Chondrocyte (in vitro differentiated cells): ENCODE measurements at regions not wholly inside any gene's neighbourhood (a gene's known extent, or its start where the extent isn't known, plus 50 kb on each side); places are given as distances from the start of the nearest gene placed in this dataset.
A peak's percentile ranks its signal among the peaks of the same experiment; 100 is the strongest.

Experiments used
- DNase-seq: peaks from one replicate; pipeline ENCODE4 v3.0.0; 2021; ENCODE audit warnings: mixed read lengths, low spot score
- H3K27ac Mint-ChIP-seq: one replicate; pipeline ENCODE4 v1.8.0; 2021; ENCODE audit warnings: mild to moderate bottlenecking, moderate library complexity, mixed read lengths; ENCODE audit not compliant: unreplicated experiment
- H3K27me3 Mint-ChIP-seq: 2 replicates; pipeline ENCODE4 v1.8.0; 2021; ENCODE audit warnings: low read depth, mixed read lengths
- H3K36me3 Mint-ChIP-seq: 2 replicates; pipeline ENCODE4 v1.8.0; 2021; ENCODE audit warnings: low read depth, mixed read lengths
- H3K4me1 Mint-ChIP-seq: 2 replicates; pipeline ENCODE4 v1.8.0; 2021; ENCODE audit warnings: low read depth, mild to moderate bottlenecking, mixed read lengths
- H3K4me3 Mint-ChIP-seq: one replicate; pipeline ENCODE4 v1.8.0; 2021; ENCODE audit warnings: mild to moderate bottlenecking, moderate library complexity, mixed read lengths; ENCODE audit not compliant: unreplicated experiment
- H3K9me3 Mint-ChIP-seq: 2 replicates; pipeline ENCODE4 v1.8.0; 2021; ENCODE audit warnings: low read depth, mixed read lengths
- TF ChIP-seq, protein P1 (sequence below): fragments of 200-600 bp; sonication (generic); IDR thresholded peaks from 2 replicates; pipeline ENCODE4 v1.5.0; 2021; ENCODE audit warnings: antibody characterized with exemption, mild to moderate bottlenecking, moderate library complexity

GRCh38 chr9:118594428-118594827, 774.8 kb downstream of the BRINP1 start:
- Mint-ChIP-seq H3K27ac (no peak overlapping the region), H3K36me3 (no peaks in the 10 kb centered on the region), H3K4me1 (peaks cover 17% of the 10 kb centered on the region), H3K27me3 (peaks cover 5% of the 10 kb centered on the region), H3K9me3 (no peaks in the 10 kb centered on the region), H3K4me3 (no peak overlapping the region)
- TF ChIP-seq, protein P1, sequence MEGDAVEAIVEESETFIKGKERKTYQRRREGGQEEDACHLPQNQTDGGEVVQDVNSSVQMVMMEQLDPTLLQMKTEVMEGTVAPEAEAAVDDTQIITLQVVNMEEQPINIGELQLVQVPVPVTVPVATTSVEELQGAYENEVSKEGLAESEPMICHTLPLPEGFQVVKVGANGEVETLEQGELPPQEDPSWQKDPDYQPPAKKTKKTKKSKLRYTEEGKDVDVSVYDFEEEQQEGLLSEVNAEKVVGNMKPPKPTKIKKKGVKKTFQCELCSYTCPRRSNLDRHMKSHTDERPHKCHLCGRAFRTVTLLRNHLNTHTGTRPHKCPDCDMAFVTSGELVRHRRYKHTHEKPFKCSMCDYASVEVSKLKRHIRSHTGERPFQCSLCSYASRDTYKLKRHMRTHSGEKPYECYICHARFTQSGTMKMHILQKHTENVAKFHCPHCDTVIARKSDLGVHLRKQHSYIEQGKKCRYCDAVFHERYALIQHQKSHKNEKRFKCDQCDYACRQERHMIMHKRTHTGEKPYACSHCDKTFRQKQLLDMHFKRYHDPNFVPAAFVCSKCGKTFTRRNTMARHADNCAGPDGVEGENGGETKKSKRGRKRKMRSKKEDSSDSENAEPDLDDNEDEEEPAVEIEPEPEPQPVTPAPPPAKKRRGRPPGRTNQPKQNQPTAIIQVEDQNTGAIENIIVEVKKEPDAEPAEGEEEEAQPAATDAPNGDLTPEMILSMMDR: no peak
- no peak for DNase-seq

DNA sequence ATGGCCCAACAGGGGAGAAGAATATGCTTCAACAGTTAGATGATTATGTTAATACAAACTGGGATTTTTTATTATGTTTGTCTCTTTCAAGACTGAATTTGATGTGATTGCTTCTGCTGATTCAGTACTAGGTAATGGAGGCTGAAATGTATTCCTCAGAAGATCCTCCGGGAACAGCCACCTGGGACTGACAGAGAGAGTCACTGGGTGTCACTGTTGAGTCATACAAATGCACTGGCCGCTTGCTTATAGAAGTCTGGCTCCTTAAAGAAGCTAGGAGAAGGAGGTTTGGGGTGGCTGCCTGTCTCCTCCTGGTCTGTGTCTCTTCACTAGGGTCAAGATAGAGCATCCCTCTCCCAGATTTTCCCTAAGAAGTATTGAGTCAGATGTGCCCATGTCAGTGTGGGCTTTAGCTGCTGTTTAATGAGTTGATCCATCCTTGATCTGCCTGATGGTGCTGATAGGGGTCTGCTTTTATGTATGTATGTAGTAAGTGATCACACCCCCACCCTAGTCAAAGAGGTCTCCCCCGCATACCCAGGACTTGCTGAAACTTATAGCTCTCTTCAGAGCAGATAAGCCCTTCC, 773.4 kb downstream of the BRINP1 start:
- Mint-ChIP-seq H3K9me3 (no peaks in the 10 kb centered on the region), H3K36me3 (no peaks in the 10 kb centered on the region), H3K27me3 (peaks cover 5% of the 10 kb centered on the region), H3K4me3 (no peak overlapping the region), H3K4me1 (peaks cover 17% of the 10 kb centered on the region), H3K27ac (no peak overlapping the region)
- DNase-seq: no peak
- TF ChIP-seq, protein P1: peak; percentile 81

GRCh38 chr9:118596374-118597015, 772.7 kb downstream of the BRINP1 start:
- Mint-ChIP-seq H3K27ac (no peak overlapping the region), H3K4me3 (no peak overlapping the region), H3K36me3 (no peaks in the 10 kb centered on the region), H3K9me3 (no peaks in the 10 kb centered on the region), H3K27me3 (peaks cover 5% of the 10 kb centered on the region), H3K4me1 (peaks cover 17% of the 10 kb centered on the region)
- no peak for DNase-seq
- TF ChIP-seq, protein P1: no peak

DNA sequence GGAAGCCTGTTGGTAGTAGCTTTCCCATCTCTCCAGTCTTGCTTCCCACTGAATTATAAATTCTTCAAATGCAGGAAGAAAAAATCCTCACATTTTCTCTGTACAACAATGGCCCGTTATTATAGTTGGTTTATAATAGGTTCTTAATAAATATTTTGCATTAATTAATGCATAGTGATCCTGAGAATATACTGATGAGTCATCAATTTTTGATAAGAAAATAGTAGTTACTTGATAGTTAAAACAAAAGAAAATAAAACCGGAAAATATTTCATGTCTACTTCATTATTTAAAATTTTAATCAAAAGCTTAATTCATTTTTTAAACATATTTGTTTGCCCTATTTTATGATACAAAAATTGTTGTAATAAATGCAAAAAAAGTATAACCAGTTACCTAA, 762.6 kb downstream of the BRINP1 start:
- peaks cover 2% of the 10 kb centered on the region for H3K9me3 Mint-ChIP-seq
- no peaks in the 10 kb centered on the region for H3K36me3 Mint-ChIP-seq
- DNase-seq: no peak
- no peak overlapping the region for H3K4me3 Mint-ChIP-seq
- TF ChIP-seq, protein P1: no peak
- H3K27me3 Mint-ChIP-seq: peaks cover 19% of the 10 kb centered on the region
- H3K4me1 Mint-ChIP-seq: peaks cover 5% of the 10 kb centered on the region
- no peak overlapping the region for H3K27ac Mint-ChIP-seq

DNA sequence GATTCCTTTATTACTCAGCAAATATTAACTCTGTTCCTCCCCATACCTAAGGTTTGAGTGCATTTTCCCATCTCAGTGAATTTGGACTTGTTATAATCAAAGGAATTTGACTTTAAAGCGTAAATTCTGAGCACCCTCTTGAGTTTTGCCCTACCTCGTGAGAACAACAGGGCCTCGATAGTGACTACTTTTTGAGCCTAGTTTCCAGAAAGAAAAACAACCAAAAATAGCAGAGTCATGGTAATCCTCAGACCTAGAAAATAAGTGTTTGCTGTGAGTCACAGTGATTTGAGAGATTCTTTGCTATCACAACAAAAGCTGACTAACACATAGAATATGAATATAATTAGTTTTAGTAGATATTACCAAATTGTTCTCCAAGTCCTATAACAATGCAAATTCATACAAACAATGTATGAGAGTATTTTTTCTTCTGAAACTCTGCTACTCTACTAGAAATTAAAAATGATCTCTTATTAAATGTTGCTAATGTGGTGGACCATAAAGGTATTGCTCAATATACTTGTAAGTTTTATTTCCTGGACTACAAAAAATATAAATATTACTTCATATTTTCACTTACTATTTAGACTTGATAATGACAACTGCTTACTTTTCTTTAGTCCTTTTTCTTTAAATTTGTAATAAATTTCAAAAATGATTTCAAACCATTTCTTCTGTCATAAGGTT, 759.7 kb downstream of the BRINP1 start:
- peaks cover 1% of the 10 kb centered on the region for H3K36me3 Mint-ChIP-seq
- peaks cover 8% of the 10 kb centered on the region for H3K9me3 Mint-ChIP-seq
- no peak overlapping the region for H3K27ac Mint-ChIP-seq
- peaks cover 5% of the 10 kb centered on the region for H3K4me1 Mint-ChIP-seq
- TF ChIP-seq, protein P1: no peak
- H3K27me3 Mint-ChIP-seq: peaks cover 3% of the 10 kb centered on the region
- no peak for DNase-seq
- H3K4me3 Mint-ChIP-seq: no peak overlapping the region
